Natural killer cell (primary cell): ENCODE measurements at regions not wholly inside any gene's neighbourhood (a gene's known extent, or its start where the extent isn't known, plus 50 kb on each side); places are given as distances from the start of the nearest gene placed in this dataset.

Experiments
- ATAC-seq, 3 donors: fragments of 150-1000 bp in 2 of 3; fragments of 200-7000 bp in 1 of 3; cut with Tn5 transposase; 1 replicate in 1 of 3; 2 replicates in 2 of 3; pipeline ENCODE4 v1.10.0; 2021; ENCODE audit warnings: mild to moderate bottlenecking in 2 of 3, moderate library complexity in 2 of 3
- DNase-seq, 2 donors: peaks; one replicate each; pipeline versions ENCODE4 v3.0.0 to v3.0.0-alpha.2; 2013 to 2021; ENCODE audit warnings: mixed read lengths in 1 of 2
- H3K27ac ChIP-seq: one replicate; pipeline ENCODE4 v1.5.1; 2013; ENCODE audit warnings: mild to moderate bottlenecking, low read length
- H3K27me3 ChIP-seq: one replicate; pipeline ENCODE4 v1.6.1; 2013; ENCODE audit warnings: low read length; ENCODE audit not compliant: control insufficient read depth, insufficient read depth
- H3K36me3 ChIP-seq: one replicate; pipeline ENCODE4 v1.6.1; 2013; ENCODE audit warnings: low read length; ENCODE audit not compliant: control insufficient read depth, insufficient read depth
- H3K4me1 ChIP-seq: one replicate; pipeline ENCODE4 v1.6.1; 2013; ENCODE audit warnings: low read length; ENCODE audit not compliant: control insufficient read depth, insufficient read depth
- H3K4me3 ChIP-seq: one replicate; pipeline ENCODE4 v1.5.1; 2013; ENCODE audit warnings: low read length
- H3K9me3 ChIP-seq: one replicate; pipeline ENCODE4 v1.6.1; 2013; ENCODE audit warnings: low read length; ENCODE audit not compliant: control insufficient read depth, insufficient read depth
- H3K27ac Mint-ChIP-seq, 2 donors: one replicate each; pipeline ENCODE4 v1.8.0; 2022; ENCODE audit warnings: mild to moderate bottlenecking in 2 of 2, mixed read lengths in 2 of 2, moderate library complexity in 1 of 2
- H3K27me3 Mint-ChIP-seq, 2 donors: one replicate each; pipeline ENCODE4 v1.8.0; 2022; ENCODE audit warnings: low read depth in 2 of 2, mixed read lengths in 2 of 2
- H3K36me3 Mint-ChIP-seq: one replicate; pipeline ENCODE4 v1.8.0; 2022; ENCODE audit warnings: mixed read lengths
- H3K4me1 Mint-ChIP-seq, 2 donors: one replicate each; pipeline ENCODE4 v1.8.0; 2022; ENCODE audit warnings: mixed read lengths in 2 of 2
- H3K4me3 Mint-ChIP-seq: one replicate; pipeline ENCODE4 v1.8.0; 2022; ENCODE audit warnings: mild to moderate bottlenecking, moderate library complexity, mixed read lengths
- H3K9me3 Mint-ChIP-seq, 2 donors: one replicate each; pipeline ENCODE4 v1.8.0; 2022; ENCODE audit warnings: mixed read lengths in 2 of 2
- CTCF ChIP-seq: fragments of 200-600 bp; IDR thresholded peaks from one replicate; pipeline ENCODE4 v1.8.0; 2022; ENCODE audit warnings: antibody characterized with exemption
- WGBS: methylation state at CpG from one replicate; pipeline ENCODE4 v1.1.7; 2013; ENCODE audit warnings: missing lambda C conversion rate; ENCODE audit not compliant: insufficient coverage; 5-methylcytosine and 5-hydroxymethylcytosine counted together
- intact Hi-C: fragments of 100-400 bp; cut with micrococcal nuclease; formaldehyde crosslinking; loops from one replicate; pipeline ENCODE4 v1.14.2; 2022

- Histone ChIP-seq H3K36me3 (no peaks in the 10 kb centered on the region), H3K4me1 (no peaks in the 10 kb centered on the region), H3K27ac (no peak overlapping the region), H3K4me3 (no peak overlapping the region), H3K9me3 (no peaks in the 10 kb centered on the region), H3K27me3 (no peaks in the 10 kb centered on the region)
- Mint-ChIP-seq H3K27me3 (no peaks in the 10 kb centered on the region), H3K4me3 (no peak overlapping the region), H3K36me3 (peaks cover 12% of the 10 kb centered on the region), H3K4me1 (no peaks in the 10 kb centered on the region), H3K27ac (no peak overlapping the region), H3K9me3 (peaks cover 5 to 19% of the 10 kb centered on the region in 2 donors)
- intact Hi-C loops = no loop called here
- no peak for ATAC-seq
- DNase-seq = no peak
- TF ChIP-seq CTCF = no peak
These were observed 143.9 kb upstream of the NOVA1 start for GRCh38 chr14:26741711-26742212.

- TF ChIP-seq CTCF = no peak
- H3K27me3 Mint-ChIP-seq = no peaks in the 10 kb centered on the region
- intact Hi-C loops = no loop called here
These were observed 145.5 kb upstream of the NOVA1 start for GRCh38 chr14:26743284-26743683.

GRCh38 chr14:26744903-26745302 is 147.1 kb upstream of the NOVA1 start:
- H3K36me3 Mint-ChIP-seq = peaks cover 12% of the 10 kb centered on the region
- no peak overlapping the region for H3K4me3 Mint-ChIP-seq
- Histone ChIP-seq H3K4me3 (no peak overlapping the region), H3K4me1 (no peaks in the 10 kb centered on the region), H3K36me3 (no peaks in the 10 kb centered on the region), H3K9me3 (no peaks in the 10 kb centered on the region), H3K27ac (no peak overlapping the region), H3K27me3 (no peaks in the 10 kb centered on the region)
- ATAC-seq = no peak
- WGBS = 100% methylated on average over 1 of the region's 1 CpG
- peaks cover 12 to 15% of the 10 kb centered on the region in 2 donors for H3K9me3 Mint-ChIP-seq
- H3K4me1 Mint-ChIP-seq = no peaks in the 10 kb centered on the region
- H3K27ac Mint-ChIP-seq = no peak overlapping the region
- intact Hi-C loops = no loop called here
- no peak for TF ChIP-seq CTCF
- H3K27me3 Mint-ChIP-seq = no peaks in the 10 kb centered on the region
- no peak for DNase-seq

More at GRCh38 chr14:26743284-26743683, 145.5 kb upstream of the NOVA1 start:
- H3K4me3 ChIP-seq = no peak overlapping the region
- H3K36me3 Mint-ChIP-seq = peaks cover 12% of the 10 kb centered on the region
- ATAC-seq (no peak), DNase-seq (no peak)
- no peak overlapping the region for H3K27ac ChIP-seq
- no peaks in the 10 kb centered on the region for H3K4me1 ChIP-seq
- no peak overlapping the region for H3K4me3 Mint-ChIP-seq
- H3K27me3 ChIP-seq = no peaks in the 10 kb centered on the region
- H3K9me3 Mint-ChIP-seq = peaks cover 12 to 19% of the 10 kb centered on the region in 2 donors
- no peaks in the 10 kb centered on the region for H3K4me1 Mint-ChIP-seq
- no peak overlapping the region for H3K27ac Mint-ChIP-seq
- no peaks in the 10 kb centered on the region for H3K9me3 ChIP-seq
- 60% methylated on average over 1 of the region's 2 CpGs for WGBS
- no peaks in the 10 kb centered on the region for H3K36me3 ChIP-seq

- ATAC-seq (no peak), DNase-seq (no peak)
- H3K36me3 Mint-ChIP-seq = no peaks in the 10 kb centered on the region
- TF ChIP-seq CTCF = no peak
- H3K36me3 ChIP-seq = no peaks in the 10 kb centered on the region
- H3K27ac ChIP-seq = no peak overlapping the region
- intact Hi-C loops = no loop called here
- no peaks in the 10 kb centered on the region for H3K27me3 Mint-ChIP-seq
- H3K27ac Mint-ChIP-seq = no peak overlapping the region
- peaks cover 11 to 20% of the 10 kb centered on the region in 2 donors for H3K9me3 Mint-ChIP-seq
- no peaks in the 10 kb centered on the region for H3K9me3 ChIP-seq
- no peaks in the 10 kb centered on the region for H3K4me1 ChIP-seq
- no peaks in the 10 kb centered on the region for H3K27me3 ChIP-seq
- H3K4me3 ChIP-seq = no peak overlapping the region
- 87% methylated on average over 9 of the region's 9 CpGs for WGBS
- H3K4me1 Mint-ChIP-seq = no peaks in the 10 kb centered on the region
- no peak overlapping the region for H3K4me3 Mint-ChIP-seq
These were observed 163.7 kb upstream of the NOVA1 start for GRCh38 chr14:26761532-26761931.
